ENCODE measurements at regions not wholly inside any gene's neighbourhood (a gene's known extent, or its start where the extent isn't known, plus 50 kb on each side); places are given as distances from the start of the nearest gene placed in this dataset.
A peak's percentile ranks its signal among the peaks of the same experiment; 100 is the strongest.

DNA sequence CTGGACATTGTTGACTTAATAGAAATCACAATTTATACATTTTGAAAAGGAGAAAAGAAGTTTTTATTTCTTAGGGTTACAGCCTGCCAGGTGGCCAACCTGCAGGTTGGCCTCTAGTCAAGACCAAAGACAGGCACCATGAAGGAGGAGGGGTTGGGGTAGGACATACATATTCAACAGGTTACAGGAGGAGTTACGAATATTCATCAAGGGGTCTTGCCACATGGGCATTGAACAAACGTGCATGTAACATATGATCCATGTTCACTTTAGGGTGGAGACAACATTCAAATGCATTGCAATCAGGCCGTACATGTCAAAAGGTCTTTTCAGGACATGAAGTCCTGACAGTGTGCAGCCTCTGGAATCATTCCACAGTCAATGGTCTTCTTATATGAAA, 246.2 kb upstream of the AKR1E2 start:
- H3K4me3 ChIP-seq (ENCODE audit: low read length): no peak overlapping the region
- WGBS: 75% methylated on average over 3 of the region's 3 CpGs
- H3K4me1 ChIP-seq (ENCODE audit: control insufficient read depth, insufficient read depth, low read length): no peaks in the 10 kb centered on the region
- H3K27ac ChIP-seq (ENCODE audit: low read length): no peak overlapping the region
- H3K27me3 ChIP-seq (ENCODE audit: control insufficient read depth, insufficient read depth): no peaks in the 10 kb centered on the region
- ATAC-seq: no peak
- intact Hi-C loops (cut with DNase I): no loop called here
- no peaks in the 10 kb centered on the region for H3K9me3 ChIP-seq (ENCODE audit: control insufficient read depth, low read length)
- DNase-seq: no peak

DNA sequence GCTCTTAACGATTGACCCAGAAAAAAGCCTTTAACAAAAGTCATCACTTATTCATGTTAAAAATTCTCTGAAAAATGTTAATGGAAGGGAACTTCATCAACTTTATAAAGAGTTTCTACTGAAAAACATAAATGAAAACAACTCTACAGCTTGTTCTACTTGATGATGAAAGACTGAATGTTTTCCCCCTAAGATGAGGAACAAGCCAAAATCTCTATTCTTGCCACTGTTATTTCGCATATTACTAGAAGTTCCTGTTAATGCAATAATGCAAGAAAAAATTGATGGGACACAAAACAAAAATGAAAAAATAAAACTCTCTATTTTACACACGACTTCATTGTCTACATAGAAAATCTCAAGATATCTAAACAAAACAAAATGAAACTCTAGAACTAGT, 249.8 kb upstream of the AKR1E2 start:
- Histone ChIP-seq H3K9me3 (ENCODE audit: control insufficient read depth, low read length) (no peaks in the 10 kb centered on the region), H3K4me1 (ENCODE audit: control insufficient read depth, insufficient read depth, low read length) (no peaks in the 10 kb centered on the region), H3K27ac (ENCODE audit: low read length) (no peak overlapping the region), H3K4me3 (ENCODE audit: low read length) (no peak overlapping the region), H3K27me3 (ENCODE audit: control insufficient read depth, insufficient read depth) (no peaks in the 10 kb centered on the region)
- ATAC-seq (no peak), DNase-seq (no peak)
- intact Hi-C loops (cut with DNase I): no loop called here
- WGBS: 80% methylated on average over 3 of the region's 3 CpGs

DNA sequence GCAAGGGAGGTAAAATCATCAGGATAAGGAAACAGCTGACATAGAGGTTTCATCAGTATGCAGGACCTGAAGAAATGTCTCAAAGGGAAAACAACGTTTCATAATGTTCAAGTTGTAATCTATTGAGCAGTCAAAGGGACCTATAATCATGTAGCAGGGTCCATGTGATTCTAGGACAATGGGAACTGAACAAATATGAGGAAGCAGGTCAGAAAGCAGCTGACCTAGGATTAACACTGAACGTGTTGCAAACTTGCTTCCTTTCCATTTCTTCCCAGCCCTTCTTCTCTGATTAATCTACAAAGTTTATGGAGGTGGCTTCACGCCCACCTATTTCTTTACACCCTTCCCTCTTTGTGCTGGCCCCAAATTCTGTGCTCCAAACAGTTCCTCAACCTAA, 256.9 kb upstream of the AKR1E2 start:
- ATAC-seq: no peak
- H3K4me3 ChIP-seq (ENCODE audit: low read length): no peak overlapping the region

DNA sequence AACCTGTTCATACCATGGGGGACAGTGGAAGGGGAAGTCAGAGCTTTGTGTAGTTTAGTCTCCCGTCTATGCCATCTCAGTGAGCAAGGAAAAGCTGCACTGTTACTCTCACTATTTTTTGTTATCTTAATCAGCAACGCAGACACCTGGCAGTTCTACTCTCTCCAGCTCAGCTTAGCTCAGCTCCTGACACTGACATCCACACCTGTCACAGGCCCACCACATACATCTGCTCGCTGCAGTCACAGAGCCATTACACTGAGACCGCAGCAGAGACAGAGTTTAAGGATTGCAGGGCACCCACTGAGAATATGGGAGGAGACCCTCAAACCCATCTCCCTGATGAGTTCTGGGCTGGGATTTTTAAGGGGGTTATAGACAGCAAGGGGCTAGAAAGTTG, 257.3 kb upstream of the AKR1E2 start:
- H3K9me3 ChIP-seq (ENCODE audit: control insufficient read depth, low read length): no peaks in the 10 kb centered on the region
- no peak overlapping the region for H3K27ac ChIP-seq (ENCODE audit: low read length)
- no peak for ATAC-seq
- no peak for DNase-seq
- no peaks in the 10 kb centered on the region for H3K27me3 ChIP-seq (ENCODE audit: control insufficient read depth, insufficient read depth)
- 85% methylated on average over 4 of the region's 4 CpGs for WGBS
- no peaks in the 10 kb centered on the region for H3K4me1 ChIP-seq (ENCODE audit: control insufficient read depth, insufficient read depth, low read length)
- H3K4me3 ChIP-seq (ENCODE audit: low read length): no peak overlapping the region
- intact Hi-C loops (cut with DNase I): no loop called here

More for the DNA sequence above, 256.9 kb upstream of the AKR1E2 start:
- H3K27ac ChIP-seq (ENCODE audit: low read length): no peak overlapping the region
- H3K27me3 ChIP-seq (ENCODE audit: control insufficient read depth, insufficient read depth): no peaks in the 10 kb centered on the region
- WGBS: 68% methylated on average over 3 of the region's 3 CpGs
- intact Hi-C loops (cut with DNase I): no loop called here
- no peak for DNase-seq
- H3K9me3 ChIP-seq (ENCODE audit: control insufficient read depth, low read length): no peaks in the 10 kb centered on the region
- no peaks in the 10 kb centered on the region for H3K4me1 ChIP-seq (ENCODE audit: control insufficient read depth, insufficient read depth, low read length)

DNA sequence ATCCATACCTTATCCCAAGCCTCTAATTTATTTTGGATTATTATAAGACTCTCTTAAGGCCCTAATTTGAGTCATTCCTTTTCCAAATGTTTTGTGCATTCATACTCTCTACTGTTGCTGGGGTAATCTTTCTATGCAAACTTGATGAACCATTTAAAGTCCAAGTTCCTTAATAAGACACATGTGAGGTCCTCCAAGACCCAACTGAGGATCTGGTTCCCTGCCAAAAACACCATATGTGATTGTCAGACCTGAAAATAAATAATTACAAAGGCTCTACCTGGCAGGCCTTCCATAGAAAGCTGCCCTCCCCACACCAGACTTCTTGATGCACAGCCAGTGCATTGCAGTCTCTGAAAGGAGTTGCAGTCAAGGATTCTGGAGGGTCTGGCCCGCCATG, 257.9 kb upstream of the AKR1E2 start:
- no peaks in the 10 kb centered on the region for H3K4me1 ChIP-seq (ENCODE audit: control insufficient read depth, insufficient read depth, low read length)
- no peak overlapping the region for H3K27ac ChIP-seq (ENCODE audit: low read length)
- intact Hi-C loops (cut with DNase I): no loop called here
- no peaks in the 10 kb centered on the region for H3K27me3 ChIP-seq (ENCODE audit: control insufficient read depth, insufficient read depth)
- WGBS: 93% methylated on average over 1 of the region's 1 CpG
- ATAC-seq (no peak), DNase-seq (no peak)
- no peak overlapping the region for H3K4me3 ChIP-seq (ENCODE audit: low read length)
- H3K9me3 ChIP-seq (ENCODE audit: control insufficient read depth, low read length): no peaks in the 10 kb centered on the region

DNA sequence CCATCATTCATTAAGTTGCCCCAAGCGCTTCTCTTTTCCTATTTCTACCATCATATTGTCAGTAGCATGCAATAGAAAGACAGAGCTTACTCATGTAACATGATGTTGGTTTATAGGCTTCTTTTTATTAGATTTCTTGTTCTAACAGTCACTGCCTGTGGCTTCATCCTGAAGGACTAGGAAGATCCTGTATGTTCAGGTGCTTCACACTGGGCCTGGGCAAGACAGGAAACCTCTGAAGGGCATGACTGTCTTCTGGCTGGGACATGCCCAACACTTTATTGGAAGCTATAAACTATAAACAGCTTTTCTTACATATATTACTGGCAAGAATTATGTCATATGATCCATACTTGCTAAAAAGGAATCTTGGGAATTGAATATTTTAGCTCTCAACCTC, 258.4 kb upstream of the AKR1E2 start:
- Histone ChIP-seq H3K27me3 (ENCODE audit: control insufficient read depth, insufficient read depth) (no peaks in the 10 kb centered on the region), H3K4me3 (ENCODE audit: low read length) (no peak overlapping the region), H3K27ac (ENCODE audit: low read length) (no peak overlapping the region), H3K4me1 (ENCODE audit: control insufficient read depth, insufficient read depth, low read length) (no peaks in the 10 kb centered on the region), H3K9me3 (ENCODE audit: control insufficient read depth, low read length) (no peaks in the 10 kb centered on the region)
- intact Hi-C loops (cut with DNase I): no loop called here
- ATAC-seq (no peak), DNase-seq (no peak)
- WGBS: 96% methylated on average over 1 of the region's 1 CpG

DNA sequence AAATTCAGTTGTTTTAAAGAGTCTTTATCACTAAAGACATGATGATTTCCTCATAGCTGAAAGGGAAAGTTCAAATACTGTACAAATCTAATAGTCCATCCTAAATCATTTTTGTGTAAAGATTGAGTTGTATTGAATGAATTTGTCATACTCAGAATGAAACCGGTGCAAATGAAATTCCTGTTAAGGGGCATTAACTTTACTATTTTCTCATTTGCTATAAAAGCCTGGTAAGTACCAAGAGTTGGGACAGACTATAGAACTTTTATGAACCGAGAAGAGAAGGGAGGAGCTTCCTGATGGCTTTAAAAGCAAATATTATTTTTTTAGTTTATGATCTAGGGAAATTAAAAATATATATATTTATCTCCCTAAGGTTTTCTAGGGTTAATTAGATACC, 260.0 kb upstream of the AKR1E2 start:
- intact Hi-C loops (cut with DNase I): no loop called here

DNA sequence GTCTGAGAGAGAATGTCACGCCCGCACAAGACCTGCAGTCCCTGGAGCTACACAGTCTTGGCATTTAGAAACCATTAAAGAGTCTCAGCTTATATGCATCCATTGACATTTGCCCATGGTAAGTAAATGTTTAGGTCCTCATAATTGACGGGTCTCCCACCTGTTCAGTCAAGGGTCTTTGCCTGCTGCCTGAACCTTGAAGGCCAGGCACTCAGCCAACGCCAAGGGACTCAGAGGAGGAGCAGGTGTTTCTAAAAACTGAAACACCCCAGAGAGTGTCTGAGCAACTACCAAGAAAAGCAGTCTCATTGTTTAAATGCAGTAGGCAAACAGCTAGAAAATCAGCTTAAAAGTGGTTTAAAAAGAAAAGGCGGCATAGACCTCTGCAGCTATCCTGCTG, 264.7 kb upstream of the AKR1E2 start:
- no peak for DNase-seq
- ATAC-seq: no peak
- Histone ChIP-seq H3K9me3 (ENCODE audit: control insufficient read depth, low read length) (no peaks in the 10 kb centered on the region), H3K27ac (ENCODE audit: low read length) (no peak overlapping the region), H3K27me3 (ENCODE audit: control insufficient read depth, insufficient read depth) (no peaks in the 10 kb centered on the region), H3K4me3 (ENCODE audit: low read length) (no peak overlapping the region), H3K4me1 (ENCODE audit: control insufficient read depth, insufficient read depth, low read length) (no peaks in the 10 kb centered on the region)
- intact Hi-C loops (cut with DNase I): no loop called here
- WGBS: 97% methylated on average over 5 of the region's 5 CpGs

More for the DNA sequence above, 260.0 kb upstream of the AKR1E2 start:
- WGBS: 83% methylated on average over 2 of the region's 2 CpGs
- DNase-seq (no peak), ATAC-seq (no peak)
- no peaks in the 10 kb centered on the region for H3K4me1 ChIP-seq (ENCODE audit: control insufficient read depth, insufficient read depth, low read length)
- no peak overlapping the region for H3K27ac ChIP-seq (ENCODE audit: low read length)
- H3K4me3 ChIP-seq (ENCODE audit: low read length): no peak overlapping the region
- no peaks in the 10 kb centered on the region for H3K9me3 ChIP-seq (ENCODE audit: control insufficient read depth, low read length)
- no peaks in the 10 kb centered on the region for H3K27me3 ChIP-seq (ENCODE audit: control insufficient read depth, insufficient read depth)

DNA sequence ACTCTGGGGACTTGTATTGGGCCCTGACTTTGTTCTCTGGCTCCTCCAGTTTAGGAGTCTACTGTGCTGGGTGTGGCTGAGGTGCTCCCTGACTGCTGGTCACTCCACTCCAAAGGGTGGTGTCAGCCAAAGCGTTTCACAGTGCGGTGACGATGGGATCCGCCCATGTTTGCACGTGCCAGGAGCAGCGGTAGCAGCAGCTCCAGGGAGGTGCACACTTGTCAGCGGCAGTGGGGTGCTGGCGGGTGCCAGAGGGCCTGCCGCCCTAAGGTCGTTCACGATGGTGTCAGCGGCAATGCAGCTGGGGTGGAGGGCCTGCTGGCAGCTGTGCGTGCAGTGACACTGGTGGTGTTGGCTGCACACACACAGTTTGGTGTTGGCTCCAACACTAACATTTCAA, 268.5 kb upstream of the AKR1E2 start:
- Histone ChIP-seq H3K27me3 (ENCODE audit: control insufficient read depth, insufficient read depth) (no peaks in the 10 kb centered on the region), H3K9me3 (ENCODE audit: control insufficient read depth, low read length) (no peaks in the 10 kb centered on the region), H3K27ac (ENCODE audit: low read length) (no peak overlapping the region), H3K4me1 (ENCODE audit: control insufficient read depth, insufficient read depth, low read length) (no peaks in the 10 kb centered on the region), H3K4me3 (ENCODE audit: low read length) (no peak overlapping the region)
- intact Hi-C loops (cut with DNase I): no loop called here
- peak in 1 of 2 donors; percentile 23 for ATAC-seq
- DNase-seq: no peak
- WGBS: 91% methylated on average over 13 of the region's 13 CpGs

DNA sequence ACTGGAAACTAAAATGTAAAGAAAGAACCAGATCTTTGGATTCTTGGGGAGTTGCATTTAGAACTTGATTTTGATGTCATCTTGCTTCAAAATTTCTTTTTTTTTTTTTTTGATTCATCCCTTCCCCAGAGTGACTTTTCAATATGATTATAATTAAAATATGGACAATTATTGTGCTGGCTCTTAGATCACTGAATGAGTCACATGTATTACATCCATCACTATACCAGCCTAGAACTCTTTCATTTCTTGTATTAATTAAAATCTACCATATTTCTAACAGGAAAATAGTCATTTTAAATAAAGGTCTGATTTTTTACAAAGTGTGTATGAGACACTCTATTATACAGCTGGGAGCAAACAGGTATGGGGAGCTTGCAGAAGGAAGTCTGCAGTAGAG, 269.5 kb upstream of the AKR1E2 start:
- H3K27ac ChIP-seq (ENCODE audit: low read length): no peak overlapping the region
- intact Hi-C loops (cut with DNase I): no loop called here
- ATAC-seq: no peak

DNA sequence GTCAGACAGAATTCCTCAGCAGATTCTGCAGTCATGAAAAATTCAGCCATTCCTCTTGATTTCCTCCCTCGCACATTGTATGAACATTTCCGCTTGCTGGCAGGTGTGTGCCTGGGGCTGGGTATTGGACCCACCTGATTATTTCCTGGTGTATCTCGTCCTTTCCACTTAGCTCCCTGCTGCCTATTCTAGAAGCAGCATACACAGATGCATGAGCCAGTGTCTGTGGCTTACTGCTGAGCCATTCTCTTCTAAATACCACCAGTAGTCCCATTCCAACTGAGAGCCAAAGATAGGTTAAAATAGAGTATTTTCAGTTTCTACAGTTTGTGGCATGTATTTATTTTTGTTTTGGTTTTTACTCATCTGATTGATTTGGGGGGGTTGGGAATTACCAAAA, 270.1 kb upstream of the AKR1E2 start:
- H3K9me3 ChIP-seq (ENCODE audit: control insufficient read depth, low read length): no peaks in the 10 kb centered on the region
- no peak overlapping the region for H3K27ac ChIP-seq (ENCODE audit: low read length)
- no peaks in the 10 kb centered on the region for H3K27me3 ChIP-seq (ENCODE audit: control insufficient read depth, insufficient read depth)
- intact Hi-C loops (cut with DNase I): no loop called here
- DNase-seq (no peak), ATAC-seq (no peak)
- 86% methylated on average over 3 of the region's 3 CpGs for WGBS
- H3K4me3 ChIP-seq (ENCODE audit: low read length): no peak overlapping the region
- H3K4me1 ChIP-seq (ENCODE audit: control insufficient read depth, insufficient read depth, low read length): peaks cover 1% of the 10 kb centered on the region

More for the DNA sequence above, 269.5 kb upstream of the AKR1E2 start:
- Histone ChIP-seq H3K4me3 (ENCODE audit: low read length) (no peak overlapping the region), H3K4me1 (ENCODE audit: control insufficient read depth, insufficient read depth, low read length) (peaks cover 1% of the 10 kb centered on the region), H3K27me3 (ENCODE audit: control insufficient read depth, insufficient read depth) (no peaks in the 10 kb centered on the region), H3K9me3 (ENCODE audit: control insufficient read depth, low read length) (no peaks in the 10 kb centered on the region)
- no peak for DNase-seq

DNA sequence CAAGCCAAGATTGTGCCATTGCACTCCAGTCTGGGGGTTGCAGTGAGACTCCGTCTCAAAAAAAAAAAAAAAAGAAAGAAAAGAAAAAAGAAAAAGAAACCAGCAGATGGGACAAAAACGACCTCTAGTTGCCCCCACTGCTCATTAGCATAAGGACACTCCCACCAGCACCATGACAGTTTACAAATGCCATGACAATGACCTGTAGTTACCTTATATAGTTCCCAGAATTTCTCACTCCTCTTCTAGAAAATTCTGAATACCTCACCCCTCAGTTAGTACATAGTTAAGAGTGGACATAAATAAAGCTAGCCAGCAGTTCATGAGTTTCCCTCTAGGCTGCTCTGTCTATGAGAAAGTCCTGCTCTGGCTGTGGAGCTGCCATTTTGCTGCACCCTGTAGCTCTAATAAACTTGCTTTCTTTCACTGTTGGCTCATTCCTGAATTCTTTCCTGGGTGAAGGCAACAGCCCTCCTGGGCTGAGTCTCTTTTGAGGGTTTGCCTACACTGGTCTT, 276.8 kb upstream of the AKR1E2 start:
- no peak overlapping the region for H3K27ac ChIP-seq (ENCODE audit: low read length)
- ATAC-seq (no peak), DNase-seq (no peak)
- no peaks in the 10 kb centered on the region for H3K9me3 ChIP-seq (ENCODE audit: control insufficient read depth, low read length)
- H3K4me1 ChIP-seq (ENCODE audit: control insufficient read depth, insufficient read depth, low read length): peaks cover 1% of the 10 kb centered on the region
- WGBS: 74% methylated on average over 2 of the region's 2 CpGs
- no peak overlapping the region for H3K4me3 ChIP-seq (ENCODE audit: low read length)
- intact Hi-C loops (cut with DNase I): no loop called here
- H3K27me3 ChIP-seq (ENCODE audit: control insufficient read depth, insufficient read depth): no peaks in the 10 kb centered on the region
